COLO829 (cell line): ENCODE measurements at regions not wholly inside any gene's neighbourhood (a gene's known extent, or its start where the extent isn't known, plus 50 kb on each side); places are given as distances from the start of the nearest gene placed in this dataset.
A peak's percentile ranks its signal among the peaks of the same experiment; 100 is the strongest.

ENCODE experiments used
- DNase-seq: peaks from one replicate; pipeline ENCODE4 v3.0.0; 2012; ENCODE audit warnings: low spot score

- no peak for DNase-seq
Measured at GRCh38 chr4:24282446-24282845, 301.9 kb downstream of the DHX15 start.

- no peak for DNase-seq
Measured at GRCh38 chr4:24279911-24280375, 304.4 kb downstream of the DHX15 start.

- no peak for DNase-seq
Measured at GRCh38 chr4:24279469-24279868, 304.9 kb downstream of the DHX15 start.

GRCh38 chr4:24278693-24279092 lies 305.7 kb downstream of the DHX15 start:
- DNase-seq: no peak

- DNase-seq: no peak
Measured at GRCh38 chr4:24274381-24274941, 309.9 kb downstream of the DHX15 start.

GRCh38 chr4:24273136-24273535 lies 311.2 kb downstream of the DHX15 start:
- DNase-seq: no peak

- DNase-seq: peak; percentile 8
Measured at GRCh38 chr4:24266951-24267722, 317.2 kb downstream of the DHX15 start.

GRCh38 chr4:24265989-24266388 lies 318.4 kb downstream of the DHX15 start:
- DNase-seq: no peak

- DNase-seq: peak; percentile 34
Measured at GRCh38 chr4:24262616-24263015, 321.7 kb downstream of the DHX15 start.

GRCh38 chr4:24262084-24262483 lies 322.3 kb downstream of the DHX15 start:
- DNase-seq: no peak

GRCh38 chr4:24260923-24261564 lies 323.3 kb downstream of the DHX15 start:
- no peak for DNase-seq

- DNase-seq: no peak
Measured at GRCh38 chr4:24260133-24260715, 324.1 kb downstream of the DHX15 start.

- DNase-seq: no peak
Measured at GRCh38 chr4:24256547-24256946, 327.8 kb downstream of the DHX15 start.

- no peak for DNase-seq
Measured at GRCh38 chr4:24256066-24256465, 328.3 kb downstream of the DHX15 start.

- DNase-seq: no peak
Measured at GRCh38 chr4:24252121-24252520, 332.2 kb downstream of the DHX15 start.

- DNase-seq: no peak
Measured at GRCh38 chr4:24251589-24251988, 332.8 kb downstream of the DHX15 start.

GRCh38 chr4:24249972-24250371 lies 334.4 kb downstream of the DHX15 start:
- no peak for DNase-seq

GRCh38 chr4:24248674-24249630 lies 335.4 kb downstream of the DHX15 start:
- DNase-seq: no peak

GRCh38 chr4:24245491-24245820 lies 338.9 kb downstream of the DHX15 start:
- DNase-seq: no peak

GRCh38 chr4:24244663-24245490 lies 339.5 kb downstream of the DHX15 start:
- DNase-seq: no peak

GRCh38 chr4:24243641-24244040 lies 340.7 kb downstream of the DHX15 start:
- no peak for DNase-seq
